GM21447 (cell line): ENCODE measurements at regions not wholly inside any gene's neighbourhood (a gene's known extent, or its start where the extent isn't known, plus 50 kb on each side); places are given as distances from the start of the nearest gene placed in this dataset.
A peak's percentile ranks its signal among the peaks of the same experiment; 100 is the strongest.

ENCODE experiments used
- ATAC-seq: cut with Tn5 transposase; IDR thresholded peaks from one replicate; pipeline ENCODE4 v1.9.1; 2021; ENCODE audit not compliant: unreplicated experiment

- ATAC-seq: no peak
Observed at GRCh38 chr20:50371878-50372769, 138.1 kb upstream of the PTPN1 start.

- ATAC-seq: no peak
Observed at GRCh38 chr20:50372770-50373088, 137.5 kb upstream of the PTPN1 start.

GRCh38 chr20:50373674-50374286 lies 136.4 kb upstream of the PTPN1 start:
- no peak for ATAC-seq

GRCh38 chr20:50374541-50375078 lies 135.6 kb upstream of the PTPN1 start:
- no peak for ATAC-seq

- ATAC-seq: no peak
Observed at GRCh38 chr20:50376179-50376887, 133.8 kb upstream of the PTPN1 start.

GRCh38 chr20:50376888-50377459 lies 133.2 kb upstream of the PTPN1 start:
- ATAC-seq: no peak

GRCh38 chr20:50378170-50379000 lies 131.8 kb upstream of the PTPN1 start:
- ATAC-seq: no peak

- ATAC-seq: no peak
Observed at GRCh38 chr20:50379049-50379990, 130.9 kb upstream of the PTPN1 start.

- ATAC-seq: no peak
Observed at GRCh38 chr20:50379991-50380696, 130.0 kb upstream of the PTPN1 start.

GRCh38 chr20:50380697-50381040 lies 129.5 kb upstream of the PTPN1 start:
- no peak for ATAC-seq

GRCh38 chr20:50381075-50381732 lies 129.0 kb upstream of the PTPN1 start:
- ATAC-seq: no peak

- peak; percentile 61 for ATAC-seq
Observed at GRCh38 chr20:50381771-50382593, 128.2 kb upstream of the PTPN1 start.

- no peak for ATAC-seq
Observed at GRCh38 chr20:50385733-50386640, 124.2 kb upstream of the PTPN1 start.

- ATAC-seq: no peak
Observed at GRCh38 chr20:50386641-50386960, 123.6 kb upstream of the PTPN1 start.

- ATAC-seq: no peak
Observed at GRCh38 chr20:50387218-50387995, 122.8 kb upstream of the PTPN1 start.

- ATAC-seq: no peak
Observed at GRCh38 chr20:50387996-50388332, 122.2 kb upstream of the PTPN1 start.
